ENCODE measurements at regions not wholly inside any gene's neighbourhood (a gene's known extent, or its start where the extent isn't known, plus 50 kb on each side); places are given as distances from the start of the nearest gene placed in this dataset.

DNA sequence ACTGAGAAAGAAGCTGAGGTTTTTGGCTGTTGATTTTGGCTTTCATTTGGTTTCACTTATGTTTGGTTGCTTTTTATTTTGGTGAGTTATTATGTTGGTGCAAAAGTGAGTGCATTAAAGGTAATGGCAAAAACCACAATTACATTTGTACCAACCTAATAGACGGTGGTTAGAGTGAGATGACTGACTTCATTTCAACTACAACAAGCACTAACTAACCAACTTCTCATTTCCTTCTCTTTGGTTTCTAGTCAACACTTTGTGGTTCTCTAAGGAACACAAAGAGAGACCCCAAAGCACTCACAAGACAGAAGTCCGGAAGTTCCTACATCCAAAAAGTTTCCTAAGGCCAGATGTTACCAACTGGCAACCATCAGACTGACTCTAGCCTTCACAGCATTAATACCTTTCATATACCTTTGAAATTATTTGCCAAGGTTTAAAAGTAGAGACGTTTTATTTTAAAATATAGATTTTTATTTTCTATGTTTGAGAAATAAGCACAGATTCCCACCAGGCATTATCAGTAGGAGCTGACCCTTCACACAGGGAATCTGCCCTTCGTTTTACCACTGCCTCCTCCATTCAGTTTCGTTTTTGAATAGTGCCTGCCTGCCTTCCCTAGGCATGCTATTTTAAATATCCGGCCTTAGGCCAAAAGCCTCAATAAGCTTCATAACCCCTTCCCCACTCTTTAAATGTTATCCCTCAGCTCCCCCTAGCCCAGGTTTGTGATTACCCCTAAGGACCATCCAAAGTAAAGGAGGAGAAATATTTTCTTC is 301.1 kb upstream of the PTGER4 start:
- Mint-ChIP-seq H3K36me3 (no peaks in the 10 kb centered on the region), H3K4me3 (peak overlapping the region in 7 of 8 donors; percentile 19 to 75 (median 53)), H3K27me3 (no peaks in the 10 kb centered on the region), H3K4me1 (peaks cover 35 to 57% (median 43%) of the 10 kb centered on the region in 4 donors), H3K27ac (peak overlapping the region; percentile 77 to 96 (median 88)), H3K9me3 (peaks cover 0 to 7% (median 0%) of the 10 kb centered on the region in 8 donors)
- intact Hi-C loops (cut with micrococcal nuclease), result no loop called here
- Histone ChIP-seq H3K27ac (ENCODE audit: low read depth, low read length) (peak overlapping the region; percentile 18), H3K4me3 (ENCODE audit: low read length in 2 of 2) (no peak overlapping the region), H3K36me3 (ENCODE audit: insufficient read depth, low read length) (no peaks in the 10 kb centered on the region), H3K27me3 (ENCODE audit: insufficient read depth, low read length) (no peaks in the 10 kb centered on the region), H3K9me3 (ENCODE audit: control insufficient read depth in 1 of 2, low read length in 2 of 2) (no peaks in the 10 kb centered on the region), H3K4me1 (ENCODE audit: insufficient read depth, low read length) (peaks cover 45% of the 10 kb centered on the region)
- peak in 4 of 5 donors; percentile 40 to 51 (median 48) for DNase-seq
- ChIA-PET CTCF (ENCODE audit: partially characterized antibody) (no interaction called here), POLR2A (ENCODE audit: partially characterized antibody) (interaction anchor here (0.7 to 2.3 kb wide), 5 partner anchors 11 to 58 kb away, joined by 3 to 10 read pairs (median 4); no protein-coding TSS in a partner anchor)

GRCh38 chr5:40376566-40376965 is 303.1 kb upstream of the PTGER4 start:
- Histone ChIP-seq H3K4me1 (ENCODE audit: insufficient read depth, low read length) (peaks cover 26% of the 10 kb centered on the region), H3K36me3 (ENCODE audit: insufficient read depth, low read length) (no peaks in the 10 kb centered on the region), H3K27ac (ENCODE audit: low read depth, low read length) (no peak overlapping the region), H3K27me3 (ENCODE audit: insufficient read depth, low read length) (no peaks in the 10 kb centered on the region), H3K4me3 (ENCODE audit: low read length in 2 of 2) (no peak overlapping the region), H3K9me3 (ENCODE audit: control insufficient read depth in 1 of 2, low read length in 2 of 2) (no peaks in the 10 kb centered on the region)
- Mint-ChIP-seq H3K27ac (peak overlapping the region in 1 of 7 donors; percentile 4), H3K27me3 (no peaks in the 10 kb centered on the region), H3K9me3 (peaks cover 0 to 7% (median 0%) of the 10 kb centered on the region in 8 donors), H3K36me3 (no peaks in the 10 kb centered on the region), H3K4me3 (no peak overlapping the region), H3K4me1 (peaks cover 19 to 39% (median 26%) of the 10 kb centered on the region in 4 donors)
- CTCF ChIA-PET (ENCODE audit: partially characterized antibody), result interaction anchor here (0.9 to 1.4 kb wide), 3 partner anchors 12 to 63 kb away, joined by 3 to 9 read pairs (median 4); no protein-coding TSS in a partner anchor
- intact Hi-C loops (cut with micrococcal nuclease), result no loop called here
- no peak for DNase-seq
- POLR2A ChIA-PET (ENCODE audit: partially characterized antibody), result interaction anchor here (4.2 kb wide), 1 partner anchor 9 kb away, joined by 14 read pairs; no protein-coding TSS in a partner anchor

DNA sequence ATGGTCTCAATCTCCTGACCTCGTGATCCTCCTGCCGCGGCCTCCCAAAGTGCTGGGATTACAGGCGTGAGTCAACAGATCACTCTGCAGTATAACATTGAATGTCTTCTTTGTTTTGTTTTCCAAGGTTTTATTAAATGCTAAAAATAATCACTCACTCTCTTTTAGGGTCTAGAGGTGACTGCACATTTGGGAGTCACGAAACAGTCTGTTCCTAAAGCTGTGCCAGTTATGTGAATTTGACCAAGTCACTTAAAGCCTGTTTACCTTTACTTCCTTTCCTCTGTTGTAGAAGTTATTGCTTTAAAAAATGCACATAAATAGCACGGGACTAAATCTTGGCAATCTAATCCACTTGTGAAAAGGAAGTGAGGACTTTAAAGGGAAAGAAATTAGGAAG is 304.9 kb upstream of the PTGER4 start:
- no peaks in the 10 kb centered on the region for H3K9me3 ChIP-seq (ENCODE audit: control insufficient read depth in 1 of 2, low read length in 2 of 2)
- H3K36me3 ChIP-seq (ENCODE audit: insufficient read depth, low read length), result no peaks in the 10 kb centered on the region
- Mint-ChIP-seq H3K4me1 (peaks cover 14 to 26% (median 20%) of the 10 kb centered on the region in 4 donors), H3K4me3 (no peak overlapping the region), H3K27ac (no peak overlapping the region), H3K9me3 (peaks cover 0 to 6% (median 3%) of the 10 kb centered on the region in 8 donors), H3K36me3 (no peaks in the 10 kb centered on the region), H3K27me3 (no peaks in the 10 kb centered on the region)
- no peak for DNase-seq
- no peak overlapping the region for H3K27ac ChIP-seq (ENCODE audit: low read depth, low read length)
- H3K4me1 ChIP-seq (ENCODE audit: insufficient read depth, low read length), result peaks cover 23% of the 10 kb centered on the region
- ChIA-PET POLR2A (ENCODE audit: partially characterized antibody) (interaction anchor here (4.2 kb wide), 1 partner anchor 11 kb away, joined by 14 read pairs; no protein-coding TSS in a partner anchor), CTCF (ENCODE audit: partially characterized antibody) (interaction anchor here (0.8 kb wide), 1 partner anchor 35 kb away, joined by 3 read pairs; no protein-coding TSS in a partner anchor)
- no peaks in the 10 kb centered on the region for H3K27me3 ChIP-seq (ENCODE audit: insufficient read depth, low read length)
- H3K4me3 ChIP-seq (ENCODE audit: low read length in 2 of 2), result no peak overlapping the region
- intact Hi-C loops (cut with micrococcal nuclease), result loop anchor here (5.0 kb wide), 1 partner anchor 32 kb away; no protein-coding TSS in a partner anchor

DNA sequence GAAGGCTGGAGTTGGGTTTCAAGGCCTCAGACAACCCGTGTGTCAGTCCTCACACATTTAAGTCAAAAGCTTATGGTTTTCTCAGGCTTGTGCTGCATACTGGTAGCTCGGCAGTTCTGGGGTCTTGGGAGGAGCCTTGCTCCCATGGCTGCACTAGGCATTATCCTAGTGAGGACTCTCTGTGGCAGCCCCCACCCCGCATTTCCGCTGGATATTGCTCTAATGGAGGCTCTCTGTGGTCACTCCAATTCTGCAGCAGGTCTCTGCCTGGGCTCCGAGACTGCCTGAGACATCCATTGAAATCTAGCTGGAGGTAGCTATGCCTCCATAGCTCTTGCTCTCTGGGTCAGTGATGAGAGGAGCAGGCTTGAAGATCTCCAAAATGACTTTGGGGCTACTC is 311.5 kb upstream of the PTGER4 start:
- Mint-ChIP-seq H3K27ac (peak overlapping the region in 3 of 7 donors; percentile 3 to 50 (median 33)), H3K4me3 (no peak overlapping the region), H3K4me1 (peaks cover 3 to 14% (median 9%) of the 10 kb centered on the region in 4 donors), H3K27me3 (no peaks in the 10 kb centered on the region), H3K36me3 (no peaks in the 10 kb centered on the region), H3K9me3 (peaks cover 0 to 13% (median 3%) of the 10 kb centered on the region in 8 donors)
- Histone ChIP-seq H3K4me3 (ENCODE audit: low read length in 2 of 2) (no peak overlapping the region), H3K4me1 (ENCODE audit: insufficient read depth, low read length) (peaks cover 4% of the 10 kb centered on the region), H3K27ac (ENCODE audit: low read depth, low read length) (no peak overlapping the region), H3K27me3 (ENCODE audit: insufficient read depth, low read length) (no peaks in the 10 kb centered on the region), H3K36me3 (ENCODE audit: insufficient read depth, low read length) (no peaks in the 10 kb centered on the region), H3K9me3 (ENCODE audit: control insufficient read depth in 1 of 2, low read length in 2 of 2) (no peaks in the 10 kb centered on the region)
- ChIA-PET CTCF (ENCODE audit: partially characterized antibody) (interaction anchor here (1.2 to 3.8 kb wide), 3 partner anchors 70 to 321 kb away, joined by 4 to 31 read pairs (median 7); no protein-coding TSS in a partner anchor), POLR2A (ENCODE audit: partially characterized antibody) (interaction anchor here (1.1 to 1.5 kb wide), 2 partner anchors 42 to 315 kb away, joined by 4 to 6 read pairs; no protein-coding TSS in a partner anchor)
- intact Hi-C loops (cut with micrococcal nuclease), result no loop called here
- DNase-seq, result no peak

GRCh38 chr5:40367255-40367654 is 312.5 kb upstream of the PTGER4 start:
- Histone ChIP-seq H3K9me3 (ENCODE audit: control insufficient read depth in 1 of 2, low read length in 2 of 2) (no peaks in the 10 kb centered on the region), H3K27me3 (ENCODE audit: insufficient read depth, low read length) (no peaks in the 10 kb centered on the region), H3K36me3 (ENCODE audit: insufficient read depth, low read length) (no peaks in the 10 kb centered on the region), H3K27ac (ENCODE audit: low read depth, low read length) (no peak overlapping the region), H3K4me3 (ENCODE audit: low read length in 2 of 2) (no peak overlapping the region), H3K4me1 (ENCODE audit: insufficient read depth, low read length) (peaks cover 4% of the 10 kb centered on the region)
- POLR2A ChIA-PET (ENCODE audit: partially characterized antibody), result interaction anchor here (0.6 to 1.5 kb wide), 2 partner anchors 275 to 316 kb away, joined by 3 to 4 read pairs; no protein-coding TSS in a partner anchor
- peaks cover 0 to 2% of the 10 kb centered on the region in 2 donors for H3K36me3 Mint-ChIP-seq
- intact Hi-C loops (cut with micrococcal nuclease), result loop anchor here (1.0 kb wide), 2 partner anchors 72 to 321 kb away; no protein-coding TSS in a partner anchor
- CTCF ChIA-PET (ENCODE audit: partially characterized antibody), result interaction anchor here (0.9 to 3.8 kb wide), 5 partner anchors 40 to 418 kb away, joined by 3 to 31 read pairs (median 7); no protein-coding TSS in a partner anchor
- peaks cover 0 to 13% (median 5%) of the 10 kb centered on the region in 8 donors for H3K9me3 Mint-ChIP-seq
- H3K27ac Mint-ChIP-seq, result peak overlapping the region in 4 of 7 donors; percentile 2 to 84 (median 70)
- H3K4me1 Mint-ChIP-seq, result peaks cover 3 to 14% (median 9%) of the 10 kb centered on the region in 4 donors
- peak in 4 of 5 donors; percentile 34 to 39 (median 36) for DNase-seq
- H3K27me3 Mint-ChIP-seq, result no peaks in the 10 kb centered on the region
- no peak overlapping the region for H3K4me3 Mint-ChIP-seq

- intact Hi-C loops (cut with micrococcal nuclease), result no loop called here
- no peak overlapping the region for H3K4me3 Mint-ChIP-seq
- Histone ChIP-seq H3K27ac (ENCODE audit: low read depth, low read length) (no peak overlapping the region), H3K4me1 (ENCODE audit: insufficient read depth, low read length) (peaks cover 14% of the 10 kb centered on the region), H3K9me3 (ENCODE audit: control insufficient read depth in 1 of 2, low read length in 2 of 2) (no peaks in the 10 kb centered on the region), H3K4me3 (ENCODE audit: low read length in 2 of 2) (no peak overlapping the region), H3K36me3 (ENCODE audit: insufficient read depth, low read length) (no peaks in the 10 kb centered on the region), H3K27me3 (ENCODE audit: insufficient read depth, low read length) (no peaks in the 10 kb centered on the region)
- H3K27me3 Mint-ChIP-seq, result no peaks in the 10 kb centered on the region
- H3K4me1 Mint-ChIP-seq, result peaks cover 9 to 21% (median 18%) of the 10 kb centered on the region in 4 donors
- peak overlapping the region in 2 of 7 donors; percentile 4 to 7 for H3K27ac Mint-ChIP-seq
- no peak for DNase-seq
- CTCF ChIA-PET (ENCODE audit: partially characterized antibody), result interaction anchor here (0.9 to 3.8 kb wide), 5 partner anchors 40 to 324 kb away, joined by 3 to 31 read pairs (median 4); no protein-coding TSS in a partner anchor
- POLR2A ChIA-PET (ENCODE audit: partially characterized antibody), result interaction anchor here (1.2 kb wide), 1 partner anchor 45 kb away, joined by 3 read pairs; no protein-coding TSS in a partner anchor
- peaks cover 0 to 11% (median 2%) of the 10 kb centered on the region in 8 donors for H3K9me3 Mint-ChIP-seq
- H3K36me3 Mint-ChIP-seq, result peaks cover 0 to 2% of the 10 kb centered on the region in 2 donors
These were observed 314.1 kb upstream of the PTGER4 start for GRCh38 chr5:40365342-40366330.
